Keratinocyte (primary cell): ENCODE measurements at regions not wholly inside any gene's neighbourhood (a gene's known extent, or its start where the extent isn't known, plus 50 kb on each side); places are given as distances from the start of the nearest gene placed in this dataset.
A peak's percentile ranks its signal among the peaks of the same experiment; 100 is the strongest.

Experiments used
- CTCF ChIP-seq, 3 experiments: IDR thresholded peaks in 1 of 3; conservative IDR thresholded peaks in 1 of 3; optimal IDR thresholded peaks in 1 of 3; 2 replicates in 2 of 3; 3 replicates in 1 of 3; pipeline versions ENCODE3 to v1.5.1; 2011; ENCODE audit warnings: low read length in 3 of 3, mild to moderate bottlenecking in 3 of 3, moderate library complexity in 2 of 3, control low read depth in 1 of 3, inconsistent platforms in 1 of 3; ENCODE audit not compliant: insufficient read depth in 2 of 3; ENCODE audit errors: extremely low read depth in 1 of 3
- EZH2 ChIP-seq: IDR thresholded peaks from one replicate; pipeline ENCODE4 v1.6.1; 2012; ENCODE audit warnings: inconsistent platforms, mild to moderate bottlenecking, low read length, moderate library complexity

DNA sequence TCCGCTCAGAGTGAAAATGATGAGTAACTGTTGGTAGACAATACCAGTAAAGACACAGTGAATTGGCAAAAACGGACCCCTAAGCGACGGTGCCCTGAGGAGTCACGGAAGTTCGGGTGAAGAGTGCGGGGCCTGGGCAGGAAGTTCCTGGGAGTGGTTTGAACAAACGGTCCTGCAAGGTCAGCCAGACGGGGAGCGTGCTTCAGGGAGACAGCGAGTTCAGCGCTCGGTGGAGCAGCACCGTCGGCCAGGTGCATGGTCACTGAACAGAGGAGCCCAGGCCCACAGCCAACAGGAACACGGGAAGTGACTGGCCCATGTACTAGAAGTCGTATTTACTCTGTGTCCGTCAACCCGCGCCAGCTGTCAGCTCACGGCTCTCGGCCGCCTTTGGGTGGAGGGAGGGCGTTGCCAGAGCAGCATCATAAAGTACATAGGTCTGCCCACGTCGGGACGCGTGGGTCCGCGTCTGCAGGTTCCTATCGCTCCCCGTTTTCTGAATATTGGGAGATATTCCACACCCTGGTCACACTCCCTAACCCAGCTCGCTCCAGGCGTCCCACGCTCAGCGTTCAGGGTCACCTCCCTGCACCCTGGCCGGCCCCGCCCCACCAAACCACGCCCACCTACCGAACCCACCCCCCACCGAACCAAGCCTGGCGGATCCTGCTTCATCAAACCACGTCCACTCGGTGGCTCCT, 75.6 kb upstream of the UXS1 start:
- TF ChIP-seq CTCF (optimal IDR thresholded peaks at IDR 0.05 in 1 of 3, IDR thresholded peaks at IDR 0.05 in 1 of 3, conservative IDR thresholded peaks at IDR 0.05 in 1 of 3; ENCODE audit: extremely low read depth in 1 of 3, insufficient read depth in 2 of 3, low read length in 3 of 3) (peak in 1 of 3 experiments; percentile 30), EZH2 (no peak)
